Mesodermal cell (in vitro differentiated cells): ENCODE measurements at regions not wholly inside any gene's neighbourhood (a gene's known extent, or its start where the extent isn't known, plus 50 kb on each side); places are given as distances from the start of the nearest gene placed in this dataset.
"Not testable (repeated sequence)": the region's sequence is repeated elsewhere in the genome, so short reads cannot be mapped to it uniquely, and the experiment has no call there.

Source experiments
- H3K27ac ChIP-seq: 2 replicates; pipeline ENCODE4 v1.7.0; 2013; ENCODE audit warnings: mild to moderate bottlenecking, low read depth, low read length, moderate library complexity; ENCODE audit not compliant: severe bottlenecking
- H3K36me3 ChIP-seq: 2 replicates; pipeline ENCODE4 v1.7.1; 2013; ENCODE audit warnings: mild to moderate bottlenecking, low read length, moderate library complexity; ENCODE audit not compliant: control insufficient read depth, insufficient read depth
- H3K4me1 ChIP-seq: one replicate; pipeline ENCODE4 v1.7.1; 2013; ENCODE audit warnings: mild to moderate bottlenecking, low read length; ENCODE audit not compliant: insufficient read depth, control insufficient read depth, poor library complexity, severe bottlenecking
- H3K4me3 ChIP-seq: 2 replicates; pipeline ENCODE4 v1.7.0; 2013; ENCODE audit warnings: low read length, control low read depth, mild to moderate bottlenecking; ENCODE audit not compliant: insufficient read depth, poor library complexity, severe bottlenecking; ENCODE audit errors: extremely low read depth
- H3K9me3 ChIP-seq: 2 replicates; pipeline ENCODE4 v1.7.1; 2013; ENCODE audit warnings: mild to moderate bottlenecking, low read length, moderate library complexity; ENCODE audit not compliant: control insufficient read depth
- WGBS, 2 experiments: methylation state at CpG; one replicate each; pipeline ENCODE4 v1.1.5; 2013; ENCODE audit warnings: missing lambda C conversion rate in 2 of 2; ENCODE audit not compliant: insufficient coverage in 2 of 2; 5-methylcytosine and 5-hydroxymethylcytosine counted together

DNA sequence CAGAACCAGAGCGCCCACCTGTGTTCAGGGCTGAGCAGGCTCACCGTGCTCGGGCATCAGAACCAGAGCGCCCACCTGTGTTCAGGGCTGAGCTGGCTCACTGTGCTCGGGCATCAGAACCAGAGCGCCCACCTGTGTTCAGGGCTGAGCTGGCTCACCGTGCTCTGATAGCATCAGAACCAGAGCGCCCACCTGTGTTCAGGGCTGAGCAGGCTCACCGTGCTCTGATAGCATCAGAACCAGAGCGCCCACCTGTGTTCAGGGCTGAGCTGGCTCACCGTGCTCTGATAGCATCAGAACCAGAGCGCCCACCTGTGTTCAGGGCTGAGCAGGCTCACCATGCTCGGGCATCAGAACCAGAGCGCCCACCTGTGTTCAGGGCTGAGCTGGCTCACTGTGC lies 525.2 kb upstream of the B3GAT1 start:
- H3K9me3 ChIP-seq, H3K4me3 ChIP-seq, H3K4me1 ChIP-seq, H3K36me3 ChIP-seq, H3K27ac ChIP-seq: not testable (repeated sequence)
- WGBS, 2 experiments: 91 to 96% methylated on average over 11 to 14 of the region's 14 CpGs

DNA sequence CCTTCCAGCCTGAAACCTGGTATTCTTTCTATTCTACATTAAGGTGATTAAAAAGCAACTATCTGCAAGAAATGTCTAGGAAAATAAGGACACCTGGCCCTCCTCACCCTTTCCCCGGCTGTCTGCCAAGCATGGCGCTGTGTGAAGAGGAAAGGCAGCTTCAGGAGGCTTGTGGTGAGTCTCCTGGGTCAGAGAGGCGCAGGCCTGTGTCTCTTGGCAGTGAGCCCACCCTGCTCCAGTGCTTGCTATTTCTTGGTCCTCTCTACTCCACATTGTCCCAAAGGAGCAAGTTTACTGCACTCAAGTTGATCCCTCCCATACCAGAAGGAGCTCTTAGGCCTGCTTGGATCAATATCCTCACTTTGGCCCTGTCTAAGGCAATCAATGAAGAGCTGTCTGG lies 520.7 kb upstream of the B3GAT1 start:
- 81% methylated on average over 3 of the region's 3 CpGs; no CpG with 5 or more reads in 1 of the 2 experiments for WGBS, 2 experiments
- no peak overlapping the region for H3K27ac ChIP-seq

GRCh38 chr11:134925432-134925831 lies 513.4 kb upstream of the B3GAT1 start:
- no peaks in the 10 kb centered on the region for H3K4me1 ChIP-seq
- H3K27ac ChIP-seq: no peak overlapping the region
- H3K36me3 ChIP-seq: no peaks in the 10 kb centered on the region
- H3K9me3 ChIP-seq: no peaks in the 10 kb centered on the region
- H3K4me3 ChIP-seq: no peak overlapping the region
- WGBS, 2 experiments: 95% methylated on average over 3 of the region's 3 CpGs

More for the DNA sequence above, 520.7 kb upstream of the B3GAT1 start:
- Histone ChIP-seq H3K9me3 (no peaks in the 10 kb centered on the region), H3K4me1 (no peaks in the 10 kb centered on the region), H3K36me3 (no peaks in the 10 kb centered on the region), H3K4me3 (no peak overlapping the region)

DNA sequence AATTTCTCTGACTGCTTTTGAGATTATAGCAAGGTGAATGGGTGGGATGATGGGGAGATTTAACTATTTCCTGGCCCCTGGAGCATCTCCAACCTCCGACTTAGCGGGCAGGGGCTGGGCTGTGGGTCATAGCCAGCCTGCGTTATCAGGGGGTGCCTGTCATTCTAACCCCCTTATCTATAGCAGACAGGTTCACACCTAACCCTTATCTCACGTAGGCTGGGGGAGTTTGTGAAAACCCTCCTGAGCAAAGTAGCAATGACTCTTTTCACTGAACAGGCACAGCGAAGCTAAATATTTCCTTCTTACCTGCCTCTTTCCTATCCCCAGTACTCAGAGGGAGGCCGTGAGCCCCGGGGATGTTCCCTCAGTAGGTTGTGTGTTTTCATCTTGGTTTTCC lies 511.4 kb upstream of the B3GAT1 start:
- Histone ChIP-seq H3K27ac (no peak overlapping the region), H3K9me3 (no peaks in the 10 kb centered on the region), H3K36me3 (no peaks in the 10 kb centered on the region), H3K4me3 (no peak overlapping the region), H3K4me1 (no peaks in the 10 kb centered on the region)
- WGBS, 2 experiments: 70% methylated on average over 5 of the region's 7 CpGs; no CpG with 5 or more reads in 1 of the 2 experiments

DNA sequence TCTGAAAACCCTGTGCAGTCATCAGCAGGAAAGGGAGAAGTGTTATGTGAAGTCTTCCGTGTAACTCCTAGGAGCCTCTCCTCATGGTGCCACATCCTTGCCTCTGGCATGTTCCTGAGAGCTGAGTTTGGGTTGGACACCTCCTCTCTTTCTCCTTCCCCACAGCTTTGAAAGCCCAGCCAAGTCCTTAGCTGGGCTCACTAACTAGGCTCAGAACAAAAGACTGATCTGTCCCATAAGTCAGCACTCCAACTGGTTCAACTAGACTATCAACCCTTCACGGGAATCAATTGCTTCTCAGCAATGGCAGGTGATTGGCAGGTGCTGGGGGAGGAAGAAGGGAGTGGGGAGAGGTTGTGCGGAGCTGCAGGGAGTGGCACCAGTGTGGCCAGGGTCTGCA lies 509.9 kb upstream of the B3GAT1 start:
- H3K9me3 ChIP-seq: no peaks in the 10 kb centered on the region
- no peak overlapping the region for H3K4me3 ChIP-seq
- no peaks in the 10 kb centered on the region for H3K4me1 ChIP-seq
- H3K27ac ChIP-seq: no peak overlapping the region
- H3K36me3 ChIP-seq: no peaks in the 10 kb centered on the region
- WGBS, 2 experiments: 83% methylated on average over 1 of the region's 3 CpGs; no CpG with 5 or more reads in 1 of the 2 experiments

GRCh38 chr11:134920851-134921608 lies 509.0 kb upstream of the B3GAT1 start:
- no peak overlapping the region for H3K4me3 ChIP-seq
- no peaks in the 10 kb centered on the region for H3K36me3 ChIP-seq
- H3K27ac ChIP-seq: no peak overlapping the region
- no peaks in the 10 kb centered on the region for H3K9me3 ChIP-seq
- no peaks in the 10 kb centered on the region for H3K4me1 ChIP-seq
- 87 to 94% methylated on average over 4 of the region's 8 CpGs for WGBS, 2 experiments

DNA sequence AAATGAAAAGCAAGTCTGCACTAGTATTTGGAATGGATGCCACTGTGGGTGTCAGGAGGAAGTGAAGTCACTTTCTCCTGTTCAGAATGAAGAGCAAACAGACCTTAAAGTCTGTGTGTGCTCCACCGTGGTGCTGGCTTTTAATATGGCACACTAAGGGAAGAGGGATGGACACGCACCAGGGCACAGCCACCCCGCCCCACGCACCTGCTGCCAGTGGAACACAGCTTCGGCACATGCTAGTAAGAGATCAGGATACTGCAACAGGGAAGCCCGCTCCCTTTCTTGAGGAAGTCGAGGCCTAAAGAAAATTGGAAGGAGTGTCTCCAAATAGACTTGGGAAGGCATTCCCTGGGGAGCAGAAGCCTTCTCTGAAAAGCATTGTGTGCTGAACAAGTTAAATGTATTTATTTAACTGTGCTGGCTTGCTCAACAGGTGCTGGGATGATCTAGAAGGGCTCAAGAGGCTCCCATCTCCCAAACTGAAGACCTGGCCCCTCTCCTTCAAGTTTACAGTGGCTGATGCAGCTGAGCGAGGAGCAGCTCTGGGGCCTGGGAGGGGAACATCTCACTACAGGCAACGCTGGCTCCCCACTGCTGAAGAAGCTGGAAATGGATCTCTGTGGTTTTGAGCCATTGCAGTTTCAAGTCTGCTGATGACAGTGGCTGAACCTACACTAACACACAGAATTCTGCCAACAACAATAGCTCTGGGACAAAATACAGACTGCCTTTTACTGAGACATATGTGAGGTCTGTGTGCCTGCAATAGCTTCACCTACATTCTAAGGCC lies 504.6 kb upstream of the B3GAT1 start:
- Histone ChIP-seq H3K27ac (no peak overlapping the region), H3K4me3 (no peak overlapping the region), H3K4me1 (no peaks in the 10 kb centered on the region), H3K9me3 (no peaks in the 10 kb centered on the region), H3K36me3 (no peaks in the 10 kb centered on the region)
- WGBS, 2 experiments: 89 to 91% methylated on average over 7 of the region's 9 CpGs

DNA sequence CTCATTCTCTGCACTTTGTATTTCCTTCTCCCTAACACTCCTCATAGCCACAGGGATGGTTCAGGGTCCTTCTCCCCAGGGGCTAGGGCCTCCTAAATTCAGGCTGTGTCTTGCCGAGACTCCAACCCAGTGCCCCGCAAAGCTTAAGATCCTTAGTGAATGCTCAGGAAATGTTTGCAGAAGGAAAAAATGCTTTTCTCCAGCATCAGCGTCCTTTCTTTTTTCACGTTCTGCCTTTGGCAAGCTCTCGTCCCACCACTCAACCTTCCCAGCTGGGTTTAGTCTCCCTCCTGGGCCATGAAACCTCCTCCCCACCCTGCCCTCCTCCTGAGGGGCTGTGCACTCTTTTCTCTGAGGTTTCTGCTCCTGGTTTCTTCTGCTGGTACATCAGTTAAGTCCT lies 503.8 kb upstream of the B3GAT1 start:
- H3K4me1 ChIP-seq: no peaks in the 10 kb centered on the region
- no peak overlapping the region for H3K27ac ChIP-seq
- H3K9me3 ChIP-seq: no peaks in the 10 kb centered on the region
- no peak overlapping the region for H3K4me3 ChIP-seq
- H3K36me3 ChIP-seq: no peaks in the 10 kb centered on the region
- WGBS, 2 experiments: 89 to 92% methylated on average over 3 to 5 of the region's 5 CpGs

DNA sequence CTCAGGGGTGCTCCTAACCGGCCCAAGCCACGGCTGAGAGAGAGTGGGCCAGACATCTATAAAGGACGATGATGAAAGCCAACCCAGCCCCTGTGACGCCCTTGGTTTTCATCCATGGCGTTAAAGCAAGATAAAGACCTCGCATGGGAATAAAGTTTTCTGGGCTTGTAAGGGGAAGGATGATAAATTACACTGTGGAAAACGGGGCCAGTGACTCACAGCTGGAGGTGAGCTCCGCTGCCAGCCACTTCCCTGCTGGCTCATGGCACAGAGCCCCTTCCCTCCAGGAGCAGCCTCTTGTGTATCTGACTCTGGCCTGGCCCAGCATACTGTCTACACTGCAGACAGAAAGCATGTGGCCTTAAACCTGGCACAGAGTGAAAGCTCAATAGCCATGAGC lies 503.2 kb upstream of the B3GAT1 start:
- Histone ChIP-seq H3K9me3 (no peaks in the 10 kb centered on the region), H3K27ac (no peak overlapping the region), H3K4me1 (no peaks in the 10 kb centered on the region), H3K4me3 (no peak overlapping the region), H3K36me3 (no peaks in the 10 kb centered on the region)
- 86 to 90% methylated on average over 6 to 8 of the region's 8 CpGs for WGBS, 2 experiments

DNA sequence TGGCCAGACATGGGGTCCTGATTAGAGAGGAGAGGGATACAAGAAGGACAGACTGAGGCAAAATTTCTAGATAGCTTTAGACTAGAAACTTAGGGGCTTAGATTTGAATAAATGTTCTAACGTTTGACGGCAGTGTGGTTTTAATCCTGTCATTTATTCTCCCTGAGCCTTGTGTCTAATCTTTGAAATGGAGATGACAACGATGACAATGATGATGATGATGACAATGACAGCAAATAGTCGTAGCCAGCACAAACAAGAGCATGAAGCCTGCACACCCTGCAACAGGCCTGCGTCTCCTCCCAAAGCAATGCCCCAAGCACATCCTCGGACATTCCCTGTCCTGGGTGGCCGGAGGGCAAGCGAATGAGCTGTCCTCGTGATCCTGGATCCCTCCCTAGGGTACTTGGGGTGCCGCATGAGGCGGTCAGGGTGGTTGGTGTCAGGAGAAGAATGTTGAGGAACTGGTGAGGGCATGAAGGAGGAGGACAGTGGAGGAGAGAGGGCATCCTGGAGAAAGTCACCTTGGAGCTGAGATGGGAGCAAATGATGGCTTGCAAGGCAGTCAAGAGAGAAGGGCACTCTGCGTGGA lies 502.1 kb upstream of the B3GAT1 start:
- H3K36me3 ChIP-seq: no peaks in the 10 kb centered on the region
- no peak overlapping the region for H3K4me3 ChIP-seq
- no peak overlapping the region for H3K27ac ChIP-seq
- 94 to 97% methylated on average over 10 to 12 of the region's 12 CpGs for WGBS, 2 experiments
- no peaks in the 10 kb centered on the region for H3K4me1 ChIP-seq
- no peaks in the 10 kb centered on the region for H3K9me3 ChIP-seq
